H1 (cell line): ENCODE measurements at regions not wholly inside any gene's neighbourhood (a gene's known extent, or its start where the extent isn't known, plus 50 kb on each side); places are given as distances from the start of the nearest gene placed in this dataset.

Source experiments
- BRCA1 ChIP-seq: IDR thresholded peaks from 2 replicates; pipeline ENCODE4 v1.6.1; 2012; ENCODE audit warnings: low read depth, low read length, improper control_type of control experiment
- CREB1 ChIP-seq: IDR thresholded peaks from 2 replicates; pipeline ENCODE4 v1.6.1; 2012; ENCODE audit warnings: inconsistent platforms
- POU5F1 ChIP-seq: IDR thresholded peaks from 2 replicates; pipeline ENCODE4 v1.6.1; 2011; ENCODE audit warnings: low read depth, mild to moderate bottlenecking, low read length, moderate library complexity
- SIN3A ChIP-seq, 2 experiments: IDR thresholded peaks in 1 of 2; conservative IDR thresholded peaks in 1 of 2; 2 replicates each; pipeline ENCODE4 v1.6.1; 2011 to 2012; ENCODE audit warnings: low read length in 2 of 2, improper control_type of control experiment in 1 of 2, low read depth in 1 of 2, mild to moderate bottlenecking in 1 of 2

GRCh38 chr10:3651969-3652653, 132.9 kb downstream of the KLF6 start (continued):
- TF ChIP-seq BRCA1 = no peak
- no peak for TF ChIP-seq POU5F1
- no peak for TF ChIP-seq SIN3A (conservative IDR thresholded peaks at IDR 0.05 in 1 of 2, IDR thresholded peaks at IDR 0.05 in 1 of 2; ENCODE audit: low read depth in 1 of 2, low read length in 2 of 2)
- TF ChIP-seq CREB1 = no peak
